IPS-NIHi7 (cell line): ENCODE measurements at regions not wholly inside any gene's neighbourhood (a gene's known extent, or its start where the extent isn't known, plus 50 kb on each side); places are given as distances from the start of the nearest gene placed in this dataset.

Experiments
- DNase-seq: peaks from one replicate; pipeline ENCODE4 v3.0.0; 2012; ENCODE audit warnings: mixed read lengths; ENCODE audit errors: extremely low spot score

DNA sequence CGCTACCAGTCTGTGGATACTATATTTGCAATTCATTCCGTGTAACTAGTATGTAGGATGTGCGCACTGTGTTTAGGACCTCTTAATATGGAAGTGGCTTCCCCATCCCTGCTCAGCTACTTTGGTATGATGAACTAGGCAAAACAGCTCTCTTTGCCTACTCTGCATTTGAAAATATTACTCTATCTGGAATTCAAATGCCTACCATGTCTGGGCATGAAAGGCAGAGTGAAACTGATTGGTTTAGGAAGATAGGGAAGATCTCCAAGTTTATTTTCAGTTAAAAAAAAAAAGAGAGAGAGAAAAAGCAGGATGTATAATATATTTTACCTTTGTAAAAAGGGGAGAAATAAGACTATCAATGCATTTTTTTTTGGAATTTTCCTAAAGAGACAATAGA, 74.1 kb upstream of the ELL2 start:
- DNase-seq, result no peak

DNA sequence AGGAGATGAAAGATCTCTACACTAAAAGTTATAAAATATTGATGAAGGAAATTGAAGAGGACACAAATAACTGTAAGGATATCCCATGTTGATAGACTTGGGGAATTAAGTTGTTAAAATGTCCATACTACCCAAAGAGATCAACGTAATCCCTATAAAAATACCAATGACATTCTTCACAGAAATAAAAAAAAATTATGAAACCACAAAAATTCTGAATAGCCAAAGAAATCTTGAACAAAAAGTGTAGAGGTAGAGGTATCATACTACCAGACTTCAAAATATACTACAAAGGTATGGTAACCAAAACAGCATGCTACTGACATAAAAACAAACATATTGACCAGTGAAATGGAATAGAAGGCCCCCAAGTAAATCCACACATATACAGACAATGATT, 71.5 kb upstream of the ELL2 start:
- DNase-seq, result no peak

DNA sequence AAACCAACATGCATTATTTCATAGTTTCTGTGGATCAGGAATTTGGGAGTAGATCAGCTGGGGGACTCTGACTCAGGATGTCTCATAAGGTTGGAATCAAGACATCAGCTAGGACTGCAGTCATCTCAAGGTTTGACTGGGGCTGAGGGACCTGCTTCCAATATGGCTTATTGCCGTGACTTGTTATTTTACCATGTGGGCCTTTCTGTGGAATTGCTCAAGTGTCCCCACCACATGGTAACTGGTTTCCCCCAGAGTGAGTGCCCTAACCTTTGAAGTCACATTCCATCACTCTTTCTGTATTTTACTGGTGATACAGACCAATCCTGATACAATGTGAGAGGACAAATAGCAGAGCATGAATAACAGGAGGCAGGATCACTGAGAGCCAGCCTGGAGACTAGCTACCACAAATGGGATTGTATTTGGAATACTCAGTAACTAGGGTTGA, 70.2 kb upstream of the ELL2 start:
- DNase-seq, result no peak

DNA sequence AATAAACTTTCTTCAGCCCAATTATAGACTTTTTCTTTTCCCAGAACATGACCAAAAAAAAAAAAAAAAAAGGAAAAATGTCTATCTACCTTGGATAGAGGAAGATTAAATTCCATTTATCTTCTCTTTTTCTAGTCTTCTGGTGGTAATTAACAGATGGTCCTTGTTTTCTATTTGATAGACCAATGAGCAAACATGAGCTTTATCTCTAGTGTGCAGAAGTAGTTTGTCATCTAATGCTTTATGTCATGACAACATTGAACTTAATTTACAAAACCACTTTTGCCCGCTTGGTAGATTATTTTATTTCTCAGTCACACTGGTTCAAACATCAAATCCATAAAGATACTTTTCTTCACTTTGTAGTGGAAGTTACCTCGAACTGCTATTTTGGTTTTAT, 69.5 kb upstream of the ELL2 start:
- DNase-seq, result no peak

DNA sequence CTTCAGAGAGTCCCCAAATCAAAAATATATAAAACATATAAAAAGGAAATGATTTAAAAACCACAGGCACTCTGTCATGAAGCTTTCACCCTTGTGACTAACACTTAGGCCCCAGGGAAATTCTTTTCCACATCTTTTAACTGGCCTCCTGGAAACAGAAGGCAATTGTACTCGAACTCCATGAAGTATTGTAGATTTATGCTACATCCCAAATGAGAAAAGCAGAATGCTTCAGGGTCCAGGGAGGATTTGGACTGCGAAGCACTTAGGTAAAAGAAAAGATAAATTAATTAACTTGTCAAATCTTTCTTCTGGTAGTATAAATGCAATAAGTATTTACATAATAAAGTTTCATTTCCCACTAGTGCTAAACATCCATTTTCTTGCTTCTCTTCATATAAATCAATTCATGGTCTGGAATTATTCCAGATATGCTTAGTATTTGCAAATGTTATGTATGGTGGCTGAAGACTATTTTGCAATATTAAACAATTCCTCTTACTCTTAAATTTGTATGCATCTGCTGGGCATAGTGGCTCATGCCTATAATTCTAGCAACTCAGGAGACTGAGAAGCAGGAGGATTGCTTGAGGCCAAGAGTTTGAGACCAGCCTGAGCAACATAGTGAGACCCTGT, 64.9 kb upstream of the ELL2 start:
- no peak for DNase-seq

DNA sequence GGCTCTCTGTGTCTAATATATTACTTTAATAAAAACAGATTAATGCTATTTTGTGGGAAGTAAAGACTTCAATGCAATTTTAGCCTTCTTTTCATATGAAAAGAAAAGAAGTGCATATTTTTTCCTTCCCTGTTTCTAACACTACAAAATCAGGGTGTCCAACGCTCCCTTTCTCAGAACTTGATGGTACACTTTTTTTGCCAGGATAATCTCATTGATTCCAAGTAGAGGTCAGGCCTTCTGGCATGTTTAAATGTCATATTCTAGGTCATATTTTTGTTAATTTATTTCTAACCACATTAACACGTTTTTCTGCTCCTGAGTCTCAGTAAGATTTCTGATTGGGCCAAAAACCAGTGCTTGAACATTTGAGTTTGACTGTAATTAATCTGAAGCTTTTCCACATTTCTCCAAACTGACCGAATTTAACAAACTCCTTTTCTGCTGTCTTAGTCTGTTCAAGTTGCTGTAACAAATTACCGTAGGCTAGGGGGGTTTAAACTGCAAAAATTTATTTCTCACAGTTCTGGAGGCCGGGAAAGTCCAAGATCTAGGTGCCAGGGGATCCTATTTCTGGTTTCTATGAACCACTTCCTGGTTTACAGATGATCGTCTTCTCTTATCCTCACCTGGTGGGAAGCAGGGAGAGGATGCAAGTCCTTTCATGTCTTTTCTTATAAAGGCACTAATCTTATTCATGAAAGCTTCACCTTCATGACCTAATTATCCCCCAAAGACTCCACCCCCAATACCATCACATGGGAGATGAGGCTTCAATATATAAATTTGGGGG, 63.2 kb upstream of the ELL2 start:
- DNase-seq, result no peak

DNA sequence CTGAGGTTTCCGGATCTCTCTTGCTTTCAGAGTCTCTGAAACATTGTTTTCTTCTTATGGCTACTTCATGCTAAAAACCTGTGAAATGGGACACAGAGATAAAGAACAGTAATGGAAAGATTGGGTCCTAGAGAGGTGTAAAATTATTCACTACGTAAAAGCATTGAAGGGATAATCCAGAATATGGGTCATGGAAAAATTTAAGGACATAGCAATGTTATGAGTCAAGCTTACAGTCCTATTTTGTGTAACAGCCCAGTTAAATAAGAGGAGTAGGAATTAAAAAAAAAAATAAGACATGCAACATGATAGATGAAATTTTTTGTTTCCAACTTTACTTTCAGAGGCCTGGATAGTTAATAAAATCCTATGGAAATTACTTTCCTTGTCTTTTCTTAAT, 61.9 kb upstream of the ELL2 start:
- DNase-seq, result no peak

DNA sequence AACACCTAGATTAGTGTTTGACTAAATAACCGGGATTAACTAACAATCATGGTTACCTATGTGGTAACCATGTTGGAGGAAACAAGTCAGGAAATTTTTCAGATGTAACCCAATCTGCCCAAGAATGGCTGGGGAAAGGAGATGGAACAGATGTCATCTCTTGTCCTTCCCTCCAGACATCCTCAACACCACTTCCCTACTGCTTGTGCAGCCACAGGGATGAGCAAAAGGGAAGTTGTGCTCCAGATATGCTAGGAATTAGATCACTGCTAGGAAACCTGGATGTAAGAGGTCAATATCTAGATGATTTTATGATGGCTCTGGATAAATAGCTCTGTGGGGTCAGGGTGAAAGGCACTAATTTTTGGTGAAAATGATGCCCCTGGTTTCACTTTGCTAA, 61.3 kb upstream of the ELL2 start:
- DNase-seq, result no peak

DNA sequence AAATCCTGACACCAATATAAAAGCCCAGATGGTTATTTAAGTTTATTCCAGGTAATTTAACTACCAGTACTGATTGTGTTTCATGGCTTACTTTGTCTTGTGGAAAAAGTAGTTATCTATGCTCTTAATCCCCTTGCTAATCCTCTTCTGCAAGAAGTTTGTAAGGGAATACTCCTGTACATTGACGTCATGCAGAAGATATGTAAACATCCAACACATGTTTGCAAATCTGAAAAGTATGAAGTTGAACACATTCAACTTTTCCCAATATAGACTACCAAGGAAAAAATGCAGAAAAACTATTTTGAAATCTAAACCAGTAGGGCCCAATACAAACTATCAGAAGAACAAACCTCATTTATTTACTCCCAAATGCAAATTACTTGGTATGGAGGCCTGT, 56.3 kb upstream of the ELL2 start:
- no peak for DNase-seq

DNA sequence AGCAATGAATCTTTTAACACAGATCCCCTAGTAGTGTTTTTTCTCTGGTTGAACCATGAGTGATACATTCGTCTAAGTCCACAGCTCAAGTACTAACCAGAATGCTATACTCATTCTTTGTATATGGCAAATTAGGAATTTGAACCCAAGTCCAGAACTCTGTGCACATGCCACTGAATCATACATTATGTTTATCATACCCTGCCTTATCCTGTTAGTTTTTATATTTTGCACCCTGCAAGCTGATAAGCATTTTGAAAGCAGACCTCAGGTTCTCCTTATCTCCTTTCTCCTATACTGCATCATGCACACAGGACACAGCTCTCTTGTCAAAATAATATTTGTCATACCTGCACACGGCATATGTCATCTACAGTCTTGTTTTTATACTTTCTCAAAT, 54.6 kb upstream of the ELL2 start:
- DNase-seq, result no peak

DNA sequence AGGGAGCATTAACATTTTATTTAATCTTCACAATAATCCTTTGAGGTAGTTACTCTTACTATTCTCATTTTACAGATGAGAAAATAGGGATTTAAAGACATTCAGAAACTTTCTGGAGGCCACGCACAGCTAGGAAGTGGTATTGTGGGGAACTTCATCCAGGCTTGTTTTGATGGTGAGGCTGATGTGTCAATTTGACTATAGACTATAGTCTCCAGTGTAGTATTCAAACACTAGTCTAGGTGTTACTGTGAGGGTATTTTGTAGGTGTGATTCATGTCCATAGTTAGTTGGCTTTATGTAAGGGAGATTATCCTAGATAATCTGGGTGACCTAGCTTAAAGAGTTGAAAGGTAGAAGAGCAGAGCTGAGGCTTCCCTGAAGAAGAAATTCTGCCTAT, 54.1 kb upstream of the ELL2 start:
- DNase-seq, result no peak

DNA sequence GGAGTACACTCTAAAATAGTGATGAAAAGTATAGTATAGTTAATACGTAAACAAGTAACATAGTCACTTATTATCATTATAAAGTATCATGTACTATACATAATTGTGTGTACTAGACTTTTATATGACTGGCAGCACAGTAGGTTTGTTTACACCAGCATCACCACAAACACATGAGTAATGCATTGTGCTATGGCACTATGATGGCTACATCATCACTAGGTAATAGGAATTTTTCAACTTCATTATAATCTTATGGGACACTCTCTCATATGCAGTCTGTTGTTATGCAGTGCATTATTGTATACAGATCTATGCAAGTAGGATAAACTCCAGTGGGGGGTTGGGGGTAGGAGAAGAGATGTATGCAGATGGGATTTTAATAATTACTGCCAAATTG, 52.7 kb upstream of the ELL2 start:
- no peak for DNase-seq

DNA sequence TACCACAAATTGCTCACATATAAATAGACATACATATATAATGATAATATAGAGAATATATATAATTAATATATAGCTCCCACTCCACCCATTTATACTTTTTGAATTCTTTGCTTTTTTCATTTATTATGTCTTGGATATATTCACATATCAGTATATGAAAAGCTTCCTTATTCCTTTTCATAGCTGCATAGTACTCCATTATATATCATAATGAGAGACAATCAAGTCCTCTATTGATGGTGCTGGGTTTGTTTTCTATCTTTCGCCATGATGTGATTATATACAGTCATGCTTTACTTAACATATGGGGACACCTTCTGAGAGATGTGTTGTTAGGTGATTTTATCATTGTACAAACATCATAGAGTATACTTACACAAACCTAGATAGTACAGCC, 51.6 kb upstream of the ELL2 start:
- no peak for DNase-seq

DNA sequence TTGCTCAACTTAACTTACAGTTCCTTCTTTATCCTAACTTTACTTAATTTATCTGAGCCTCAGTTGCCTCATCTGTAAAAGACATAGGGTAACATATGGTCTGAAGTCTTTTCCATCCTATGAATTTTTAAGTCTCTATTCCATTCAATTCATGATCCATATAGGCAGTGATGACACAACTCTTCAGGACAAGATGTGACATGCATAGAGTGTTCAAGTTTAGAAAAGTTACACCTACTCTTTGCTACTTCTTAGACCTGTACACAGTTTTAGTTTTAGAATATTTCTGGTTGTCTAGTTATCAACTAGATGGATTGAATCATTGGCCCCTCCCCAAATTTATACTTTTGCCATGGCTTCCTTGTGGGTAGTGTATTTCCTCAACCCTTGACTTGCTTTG, 50.7 kb upstream of the ELL2 start:
- DNase-seq, result no peak
